HepG2 (cell line): ENCODE measurements at regions not wholly inside any gene's neighbourhood (a gene's known extent, or its start where the extent isn't known, plus 50 kb on each side); places are given as distances from the start of the nearest gene placed in this dataset.

Experiments
- CTCF ChIP-seq: sonication (generic); formaldehyde crosslinking; IDR thresholded peaks from 2 replicates; pipeline ENCODE4 v1.5.0; 2020; ENCODE audit warnings: mild to moderate bottlenecking, missing genetic modification reagents, moderate library complexity
- HNRNPH1 ChIP-seq: fragments of 200-400 bp; formaldehyde crosslinking; optimal IDR thresholded peaks from 2 replicates; pipeline ENCODE3; 2017; ENCODE audit warnings: mild to moderate bottlenecking, low read depth, low read length
- HNRNPK ChIP-seq: fragments of 200-400 bp; formaldehyde crosslinking; IDR thresholded peaks from 2 replicates; pipeline ENCODE4 v1.6.1; 2018; ENCODE audit warnings: low read length, low read depth, moderate library complexity, mild to moderate bottlenecking; ENCODE audit not compliant: poor library complexity, severe bottlenecking
- KDM5A ChIP-seq: fragments of 200-600 bp; sonication (generic); IDR thresholded peaks from 2 replicates; pipeline ENCODE4 v1.7.0; 2018; ENCODE audit warnings: antibody characterized with exemption, mild to moderate bottlenecking, low read length, borderline replicate concordance
- POLR2AphosphoS5 ChIP-seq: IDR thresholded peaks from 2 replicates; pipeline ENCODE4 v1.6.1; 2012; ENCODE audit warnings: low read depth, low read length
- SRSF1 ChIP-seq: fragments of 200-400 bp; formaldehyde crosslinking; optimal IDR thresholded peaks from 2 replicates; pipeline ENCODE3; 2017; ENCODE audit warnings: mild to moderate bottlenecking, low read depth, low read length, moderate library complexity

- TF ChIP-seq POLR2AphosphoS5 (no peak), KDM5A (no peak), HNRNPK (no peak), SRSF1 (no peak), CTCF (CRISPR knock-in tag) (no peak), HNRNPH1 (no peak)
Observed at GRCh38 chr2:35530615-35531135, 824.9 kb upstream of the CRIM1 start.
